PC-9 (cell line): ENCODE measurements at regions not wholly inside any gene's neighbourhood (a gene's known extent, or its start where the extent isn't known, plus 50 kb on each side); places are given as distances from the start of the nearest gene placed in this dataset.

Experiments used
- BruUV-seq: library from RNA; stranded (reverse); fragments of 400-500 nt; replicated peaks from 2 replicates; lab custom pipeline; 2021; lab: Mats Ljungman, UMichigan
- CTCF ChIA-PET: fragments of 300-600 bp; sonication (Branson Sonifier 250); formaldehyde crosslinking; loops from one replicate; lab custom pipeline; 2022; ENCODE audit warnings: antibody characterized with exemption; lab: Charles Lee
- POLR2A ChIA-PET: fragments of 300-600 bp; sonication (Branson Sonifier 250); formaldehyde crosslinking; loops from one replicate; lab custom pipeline; 2022; ENCODE audit warnings: antibody characterized with exemption; ENCODE audit not compliant: unreplicated experiment; lab: Charles Lee
- DNase-seq, 2 experiments: peaks; one replicate each; pipeline versions ENCODE4 v3.0.0 to v3.0.0-alpha.2; 2015 to 2022; ENCODE audit warnings: mixed read lengths in 1 of 2
- H2AFZ ChIP-seq: fragments of 200-600 bp; sonication (generic); 2 replicates; pipeline ENCODE4 v1.8.1; 2017; ENCODE audit warnings: antibody characterized with exemption
- H3F3A ChIP-seq: fragments of 200-600 bp; sonication (generic); 2 replicates; pipeline ENCODE4 v1.8.1; 2017; ENCODE audit warnings: antibody characterized with exemption, mild to moderate bottlenecking, low read depth; ENCODE audit not compliant: insufficient read depth
- H3K27ac ChIP-seq: fragments of 200-600 bp; sonication (generic); 2 replicates; pipeline ENCODE4 v1.6.1; 2016; ENCODE audit warnings: mixed run types
- H3K27me3 ChIP-seq: fragments of 200-600 bp; sonication (generic); 2 replicates; pipeline ENCODE4 v1.6.1; 2016; ENCODE audit warnings: low read depth, mixed run types; ENCODE audit not compliant: insufficient read depth
- H3K36me3 ChIP-seq: fragments of 200-600 bp; sonication (generic); 2 replicates; pipeline ENCODE4 v1.6.1; 2016; ENCODE audit warnings: low read depth, mixed run types
- H3K4me1 ChIP-seq: fragments of 200-600 bp; sonication (generic); replicated peaks from 2 replicates; pipeline ENCODE4 v1.6.1; 2016; ENCODE audit warnings: mixed run types; ENCODE audit not compliant: insufficient read depth
- H3K4me2 ChIP-seq: fragments of 200-600 bp; sonication (generic); 2 replicates; pipeline ENCODE4 v1.6.1; 2017; ENCODE audit warnings: mixed run types
- H3K4me3 ChIP-seq: fragments of 200-600 bp; sonication (generic); 2 replicates; pipeline ENCODE4 v1.6.1; 2016; ENCODE audit warnings: mixed run types
- H3K79me2 ChIP-seq: fragments of 200-600 bp; sonication (generic); 2 replicates; pipeline ENCODE4 v1.6.1; 2017; ENCODE audit warnings: low read depth, mixed run types
- H3K9me2 ChIP-seq: fragments of 200-600 bp; sonication (generic); 2 replicates; pipeline ENCODE4 v1.8.1; 2017; ENCODE audit warnings: mild to moderate bottlenecking; ENCODE audit not compliant: insufficient read depth
- H3K9me3 ChIP-seq: fragments of 200-600 bp; sonication (generic); 2 replicates; pipeline ENCODE4 v1.8.1; 2016; ENCODE audit warnings: low read depth; ENCODE audit not compliant: insufficient read depth
- H4K20me1 ChIP-seq: fragments of 200-600 bp; sonication (generic); 2 replicates; pipeline ENCODE4 v1.8.1; 2017; ENCODE audit not compliant: insufficient read depth
- EZH2 ChIP-seq: fragments of 200-600 bp; sonication (generic); IDR thresholded peaks from 2 replicates; pipeline ENCODE4 v1.8.0; 2017; ENCODE audit warnings: antibody characterized with exemption, low read depth
- intact Hi-C: fragments of 100-400 bp; cut with micrococcal nuclease; formaldehyde crosslinking; loops from one replicate; pipeline ENCODE4 v1.10.0; 2022; ENCODE audit not compliant: unreplicated experiment
- TF ChIP-seq, protein P1 (sequence below): fragments of 200-600 bp; sonication (generic); conservative IDR thresholded peaks from 2 replicates; pipeline ENCODE4 v1.6.1; 2017; ENCODE audit warnings: mixed run types, antibody characterized with exemption, mild to moderate bottlenecking, moderate library complexity

- no peak overlapping the region for H2AFZ ChIP-seq
- no peaks in the 10 kb centered on the region for H3K4me1 ChIP-seq
- H3K4me3 ChIP-seq = no peak overlapping the region
- TF ChIP-seq, protein P1, sequence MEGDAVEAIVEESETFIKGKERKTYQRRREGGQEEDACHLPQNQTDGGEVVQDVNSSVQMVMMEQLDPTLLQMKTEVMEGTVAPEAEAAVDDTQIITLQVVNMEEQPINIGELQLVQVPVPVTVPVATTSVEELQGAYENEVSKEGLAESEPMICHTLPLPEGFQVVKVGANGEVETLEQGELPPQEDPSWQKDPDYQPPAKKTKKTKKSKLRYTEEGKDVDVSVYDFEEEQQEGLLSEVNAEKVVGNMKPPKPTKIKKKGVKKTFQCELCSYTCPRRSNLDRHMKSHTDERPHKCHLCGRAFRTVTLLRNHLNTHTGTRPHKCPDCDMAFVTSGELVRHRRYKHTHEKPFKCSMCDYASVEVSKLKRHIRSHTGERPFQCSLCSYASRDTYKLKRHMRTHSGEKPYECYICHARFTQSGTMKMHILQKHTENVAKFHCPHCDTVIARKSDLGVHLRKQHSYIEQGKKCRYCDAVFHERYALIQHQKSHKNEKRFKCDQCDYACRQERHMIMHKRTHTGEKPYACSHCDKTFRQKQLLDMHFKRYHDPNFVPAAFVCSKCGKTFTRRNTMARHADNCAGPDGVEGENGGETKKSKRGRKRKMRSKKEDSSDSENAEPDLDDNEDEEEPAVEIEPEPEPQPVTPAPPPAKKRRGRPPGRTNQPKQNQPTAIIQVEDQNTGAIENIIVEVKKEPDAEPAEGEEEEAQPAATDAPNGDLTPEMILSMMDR = no peak
- TF ChIP-seq EZH2 = no peak
- ChIA-PET POLR2A (no interaction called here), CTCF (no interaction called here)
- BruUV-seq = no TSS peak
- no peak for DNase-seq
- no peak overlapping the region for H3K4me2 ChIP-seq
- no peaks in the 10 kb centered on the region for H4K20me1 ChIP-seq
- no peaks in the 10 kb centered on the region for H3K9me2 ChIP-seq
- H3F3A ChIP-seq = peaks cover 3% of the 10 kb centered on the region; the same call in 1 of the 2 replicates
- no peaks in the 10 kb centered on the region for H3K36me3 ChIP-seq
- H3K27me3 ChIP-seq = peaks cover 35% of the 10 kb centered on the region
- no peak overlapping the region for H3K27ac ChIP-seq
- H3K9me3 ChIP-seq = no peaks in the 10 kb centered on the region; the same call in 1 of the 2 replicates
- no peaks in the 10 kb centered on the region for H3K79me2 ChIP-seq
- intact Hi-C loops = no loop called here
Observed at GRCh38 chr5:4479426-4479825, 660.7 kb upstream of the ADAMTS16 start.

DNA sequence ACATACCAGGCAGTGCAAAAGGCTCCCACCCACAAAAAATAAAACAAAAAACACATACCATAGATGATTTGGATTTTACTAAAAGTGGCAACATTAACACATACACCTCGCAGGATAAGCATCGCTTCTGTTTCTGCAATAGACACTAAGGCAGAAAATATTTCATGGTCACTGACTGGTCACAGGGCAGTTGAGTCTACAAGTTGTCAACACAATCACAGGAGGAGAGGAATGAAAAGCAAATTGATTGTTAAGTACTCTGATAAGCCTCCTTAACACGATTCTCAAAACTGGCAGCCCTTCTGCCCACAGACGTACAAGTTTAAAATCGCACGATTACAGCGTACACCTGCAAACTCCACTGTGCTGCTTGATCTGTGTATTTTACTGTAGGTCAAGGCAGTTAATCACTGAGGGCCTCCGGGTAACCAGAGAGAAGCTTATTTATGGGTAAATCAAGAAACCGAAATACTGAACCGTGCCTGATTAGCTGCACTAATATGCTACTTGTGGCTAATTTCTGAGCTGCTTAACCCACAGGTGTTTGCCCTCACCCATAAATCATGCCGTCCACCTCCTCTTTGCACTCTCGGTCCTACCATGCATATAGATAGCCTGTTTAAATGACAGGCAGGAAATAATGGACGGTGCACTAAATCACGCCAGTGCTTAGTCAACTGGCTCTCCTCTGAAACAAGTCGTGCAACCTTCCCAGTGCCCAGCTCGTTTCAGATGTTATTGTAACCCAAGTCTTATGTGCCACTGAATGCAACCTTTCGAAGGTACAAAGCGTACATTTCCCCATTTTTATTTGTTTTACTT is 659.4 kb upstream of the ADAMTS16 start:
- no peaks in the 10 kb centered on the region for H3K79me2 ChIP-seq
- POLR2A ChIA-PET = no interaction called here
- H3K4me1 ChIP-seq = no peaks in the 10 kb centered on the region
- no peaks in the 10 kb centered on the region; the same call in 1 of the 2 replicates for H3K9me3 ChIP-seq
- H3K36me3 ChIP-seq = no peaks in the 10 kb centered on the region
- BruUV-seq = no TSS peak
- no peaks in the 10 kb centered on the region for H3K9me2 ChIP-seq
- no peak overlapping the region for H3K27ac ChIP-seq
- H3F3A ChIP-seq = peaks cover 3% of the 10 kb centered on the region; the same call in 1 of the 2 replicates
- H4K20me1 ChIP-seq = 0 out of 2 replicates have a peak, but pooled peaks cover 7% of the 10 kb centered on the region
- no peak for DNase-seq
- intact Hi-C loops = no loop called here
- TF ChIP-seq, protein P1 = no peak
- TF ChIP-seq EZH2 = no peak
- no peak overlapping the region for H3K4me2 ChIP-seq
- H3K4me3 ChIP-seq = no peak overlapping the region
- CTCF ChIA-PET = no interaction called here
- peaks cover 40% of the 10 kb centered on the region for H3K27me3 ChIP-seq
- H2AFZ ChIP-seq = no peak overlapping the region

DNA sequence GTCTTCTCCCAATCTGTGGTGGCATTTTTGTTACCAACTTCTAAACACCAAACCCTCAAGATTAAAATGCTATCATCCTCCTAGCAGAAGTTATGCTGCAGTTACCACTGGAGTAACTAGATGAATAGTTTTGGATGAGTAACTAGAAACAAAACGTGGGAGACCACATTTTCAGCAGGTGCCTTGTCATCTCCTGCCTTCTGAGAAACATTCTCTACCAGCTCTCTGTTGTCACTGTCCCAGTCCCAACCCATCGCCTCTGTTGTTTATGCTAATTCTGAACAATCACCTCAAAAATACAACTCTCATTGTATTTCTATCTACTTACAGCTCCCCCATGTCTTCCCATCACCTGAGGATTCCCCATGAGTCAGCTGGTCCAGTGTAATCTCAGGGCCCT is 652.5 kb upstream of the ADAMTS16 start:
- ChIA-PET POLR2A (no interaction called here), CTCF (no interaction called here)
- BruUV-seq = no TSS peak
- H3K9me3 ChIP-seq = no peaks in the 10 kb centered on the region; the same call in 1 of the 2 replicates
- H3K27me3 ChIP-seq = peaks cover 46% of the 10 kb centered on the region
- H3K27ac ChIP-seq = no peak overlapping the region
- no peak overlapping the region for H2AFZ ChIP-seq
- peaks cover 3% of the 10 kb centered on the region; the same call in 1 of the 2 replicates for H3F3A ChIP-seq
- 0 out of 2 replicates have a peak, but pooled peaks cover 7% of the 10 kb centered on the region for H4K20me1 ChIP-seq
- H3K4me3 ChIP-seq = no peak overlapping the region
- no peaks in the 10 kb centered on the region for H3K4me1 ChIP-seq
- no peaks in the 10 kb centered on the region for H3K79me2 ChIP-seq
- intact Hi-C loops = no loop called here
- H3K9me2 ChIP-seq = no peaks in the 10 kb centered on the region
- H3K36me3 ChIP-seq = no peaks in the 10 kb centered on the region
- DNase-seq = no peak
- TF ChIP-seq EZH2 = no peak
- TF ChIP-seq, protein P1 = no peak
- H3K4me2 ChIP-seq = no peak overlapping the region
